ENCODE measurements at regions not wholly inside any gene's neighbourhood (a gene's known extent, or its start where the extent isn't known, plus 50 kb on each side); places are given as distances from the start of the nearest gene placed in this dataset.

DNA sequence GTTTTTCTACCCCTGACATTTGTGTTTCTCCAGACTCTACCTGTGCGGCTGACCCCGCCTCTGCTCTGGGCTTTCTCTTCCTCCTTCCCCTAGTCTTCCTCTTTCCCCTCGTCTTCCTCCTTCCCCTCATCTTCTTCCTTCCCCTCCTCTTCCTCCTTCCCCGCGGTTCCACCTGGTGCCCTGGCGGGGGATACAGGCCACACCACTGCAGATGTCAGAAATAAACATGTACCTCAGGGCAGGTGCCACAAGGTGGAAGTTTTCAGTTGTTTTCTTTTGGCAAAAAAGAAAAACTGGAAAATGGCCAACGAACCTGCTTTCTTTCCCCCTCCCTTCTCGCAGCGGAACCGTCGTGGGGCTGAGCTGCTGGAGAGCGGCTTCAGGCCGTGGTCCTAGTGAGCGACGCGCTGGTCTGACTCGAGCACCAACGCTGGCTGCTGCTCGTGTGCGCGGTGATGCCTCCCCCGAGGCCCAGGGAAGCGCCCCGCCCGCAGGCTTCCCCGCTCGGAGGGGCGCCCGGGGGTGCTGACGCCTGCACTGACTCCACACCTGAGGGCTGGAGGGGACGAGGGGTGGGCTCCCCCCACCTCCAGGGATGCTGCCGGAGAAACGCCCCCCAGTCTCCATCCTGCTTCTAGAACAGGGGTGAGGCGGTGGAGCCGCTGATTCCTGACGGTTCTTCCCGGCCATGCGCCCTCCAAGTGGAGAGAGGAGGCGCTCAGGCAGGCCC lies 83.7 kb upstream of the ZNF516 start:
- POLR2A ChIA-PET, result no interaction called here
- DNase-seq (ENCODE audit: low read depth, low spot score), result no peak
- no peak overlapping the region for H3K4me3 ChIP-seq (ENCODE audit: low read depth, low read length)

GRCh38 chr18:76573325-76574025 lies 78.4 kb upstream of the ZNF516 start:
- ChIA-PET CTCF (interaction anchor here (1.4 kb wide), 1 partner anchor 47 kb away, joined by 3 read pairs; no protein-coding TSS in a partner anchor), POLR2A (no interaction called here)
- TF ChIP-seq, protein P1, sequence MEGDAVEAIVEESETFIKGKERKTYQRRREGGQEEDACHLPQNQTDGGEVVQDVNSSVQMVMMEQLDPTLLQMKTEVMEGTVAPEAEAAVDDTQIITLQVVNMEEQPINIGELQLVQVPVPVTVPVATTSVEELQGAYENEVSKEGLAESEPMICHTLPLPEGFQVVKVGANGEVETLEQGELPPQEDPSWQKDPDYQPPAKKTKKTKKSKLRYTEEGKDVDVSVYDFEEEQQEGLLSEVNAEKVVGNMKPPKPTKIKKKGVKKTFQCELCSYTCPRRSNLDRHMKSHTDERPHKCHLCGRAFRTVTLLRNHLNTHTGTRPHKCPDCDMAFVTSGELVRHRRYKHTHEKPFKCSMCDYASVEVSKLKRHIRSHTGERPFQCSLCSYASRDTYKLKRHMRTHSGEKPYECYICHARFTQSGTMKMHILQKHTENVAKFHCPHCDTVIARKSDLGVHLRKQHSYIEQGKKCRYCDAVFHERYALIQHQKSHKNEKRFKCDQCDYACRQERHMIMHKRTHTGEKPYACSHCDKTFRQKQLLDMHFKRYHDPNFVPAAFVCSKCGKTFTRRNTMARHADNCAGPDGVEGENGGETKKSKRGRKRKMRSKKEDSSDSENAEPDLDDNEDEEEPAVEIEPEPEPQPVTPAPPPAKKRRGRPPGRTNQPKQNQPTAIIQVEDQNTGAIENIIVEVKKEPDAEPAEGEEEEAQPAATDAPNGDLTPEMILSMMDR (IDR thresholded peaks at IDR 0.05; ENCODE audit: insufficient read depth, low read length, missing control alignments), result no peak
- no peak for DNase-seq (ENCODE audit: low read depth, low spot score)
- no peak overlapping the region for H3K4me3 ChIP-seq (ENCODE audit: low read depth, low read length)

More for the DNA sequence above, 83.7 kb upstream of the ZNF516 start:
- CTCF ChIA-PET, result no interaction called here
- TF ChIP-seq, protein P1 (IDR thresholded peaks at IDR 0.05; ENCODE audit: insufficient read depth, low read length, missing control alignments), result no peak

DNA sequence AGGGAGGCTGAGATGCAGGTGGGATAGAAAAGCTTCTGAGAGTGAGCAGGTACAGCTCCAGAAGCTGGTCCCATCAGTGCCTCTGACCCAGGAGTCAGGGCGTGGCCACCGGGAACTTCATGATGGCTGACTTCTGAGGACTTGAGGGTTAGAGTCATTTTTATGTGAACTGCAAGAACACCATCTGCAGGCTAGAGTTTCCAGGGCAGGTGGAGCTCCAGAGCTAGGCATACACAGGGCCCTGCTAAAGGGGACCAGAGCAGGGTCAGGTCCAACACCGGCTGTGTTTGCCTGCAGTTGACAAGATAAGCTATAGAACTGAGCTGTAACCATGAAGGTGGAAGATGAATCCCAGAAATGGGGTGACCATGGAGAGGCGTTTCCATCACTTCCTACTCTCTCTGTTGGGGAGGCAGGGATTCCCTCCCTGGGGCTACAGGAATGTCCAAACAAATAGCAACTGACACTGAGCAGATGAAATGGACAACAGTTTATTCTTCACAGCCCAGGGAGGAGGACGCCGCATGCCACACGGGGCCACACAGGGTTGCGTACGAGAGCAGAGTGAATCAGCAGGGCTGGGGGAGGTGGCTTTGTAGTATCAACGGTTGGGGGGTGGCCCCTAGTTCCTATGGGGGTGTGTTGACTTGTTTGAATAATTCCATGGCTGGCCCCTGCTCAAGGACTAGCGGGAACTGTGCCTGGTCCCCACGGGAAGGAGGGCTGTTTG lies 77.6 kb upstream of the ZNF516 start:
- ChIA-PET CTCF (interaction anchor here (1.4 kb wide), 1 partner anchor 48 kb away, joined by 3 read pairs; no protein-coding TSS in a partner anchor), POLR2A (no interaction called here)
- no peak for DNase-seq (ENCODE audit: low read depth, low spot score)
- no peak overlapping the region for H3K4me3 ChIP-seq (ENCODE audit: low read depth, low read length)
- TF ChIP-seq, protein P1 (IDR thresholded peaks at IDR 0.05; ENCODE audit: insufficient read depth, low read length, missing control alignments), result no peak

DNA sequence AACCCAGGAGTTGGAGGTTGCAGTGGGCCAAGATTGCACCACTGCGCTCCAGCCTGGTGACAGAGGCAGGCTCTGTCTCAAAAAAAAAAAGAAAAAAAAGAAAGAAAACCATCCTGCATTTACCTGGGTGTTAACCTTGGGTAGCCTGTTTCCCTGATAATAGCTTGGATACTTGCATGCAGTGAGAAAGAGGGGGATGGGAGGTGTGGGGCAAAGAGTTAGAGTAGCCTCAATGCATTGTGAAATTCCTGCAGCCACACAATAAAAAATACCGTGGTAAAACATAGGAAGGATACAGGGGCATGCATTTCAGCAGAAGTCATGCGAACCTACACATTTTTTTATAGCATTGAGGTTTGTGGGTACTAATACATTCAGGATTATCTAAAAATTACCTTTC lies 76.6 kb upstream of the ZNF516 start:
- ChIA-PET CTCF (no interaction called here), POLR2A (no interaction called here)
- DNase-seq (ENCODE audit: low read depth, low spot score), result no peak
- TF ChIP-seq, protein P1 (IDR thresholded peaks at IDR 0.05; ENCODE audit: insufficient read depth, low read length, missing control alignments), result no peak
- H3K4me3 ChIP-seq (ENCODE audit: low read depth, low read length), result no peak overlapping the region

DNA sequence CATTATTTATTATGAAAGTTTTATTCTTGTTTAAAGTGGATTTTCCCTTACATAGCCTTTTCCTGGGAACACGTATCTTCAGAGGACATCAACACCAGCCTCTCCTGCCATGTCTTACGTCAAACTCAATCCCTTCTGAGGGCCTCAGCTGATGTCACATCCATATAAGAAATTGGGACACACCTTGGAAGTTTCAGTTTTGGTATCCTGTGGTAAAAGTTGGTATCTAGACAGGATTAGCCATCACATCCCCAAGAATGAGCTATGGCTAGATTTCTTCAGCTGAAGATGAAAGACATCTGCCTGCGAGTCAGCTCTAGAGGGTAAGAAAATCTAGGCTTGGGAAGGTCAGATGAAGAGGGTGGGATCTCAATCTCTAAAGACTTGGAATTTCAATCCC lies 75.8 kb upstream of the ZNF516 start:
- no peak overlapping the region for H3K4me3 ChIP-seq (ENCODE audit: low read depth, low read length)
- ChIA-PET CTCF (no interaction called here), POLR2A (interaction anchor here (0.5 kb wide), 1 partner anchor 66 kb away, joined by 4 read pairs; no protein-coding TSS in a partner anchor)
- TF ChIP-seq, protein P1 (IDR thresholded peaks at IDR 0.05; ENCODE audit: insufficient read depth, low read length, missing control alignments), result no peak
- DNase-seq (ENCODE audit: low read depth, low spot score), result no peak

All from AG04449 (cell line).